Chondrocyte (in vitro differentiated cells): ENCODE measurements at regions not wholly inside any gene's neighbourhood (a gene's known extent, or its start where the extent isn't known, plus 50 kb on each side); places are given as distances from the start of the nearest gene placed in this dataset.

Experiments
- DNase-seq: peaks from one replicate; pipeline ENCODE4 v3.0.0; 2021; ENCODE audit warnings: mixed read lengths, low spot score
- H3K27ac Mint-ChIP-seq: one replicate; pipeline ENCODE4 v1.8.0; 2021; ENCODE audit warnings: mild to moderate bottlenecking, moderate library complexity, mixed read lengths; ENCODE audit not compliant: unreplicated experiment
- H3K27me3 Mint-ChIP-seq: 2 replicates; pipeline ENCODE4 v1.8.0; 2021; ENCODE audit warnings: low read depth, mixed read lengths
- H3K36me3 Mint-ChIP-seq: 2 replicates; pipeline ENCODE4 v1.8.0; 2021; ENCODE audit warnings: low read depth, mixed read lengths
- H3K4me1 Mint-ChIP-seq: 2 replicates; pipeline ENCODE4 v1.8.0; 2021; ENCODE audit warnings: low read depth, mild to moderate bottlenecking, mixed read lengths
- H3K4me3 Mint-ChIP-seq: one replicate; pipeline ENCODE4 v1.8.0; 2021; ENCODE audit warnings: mild to moderate bottlenecking, moderate library complexity, mixed read lengths; ENCODE audit not compliant: unreplicated experiment
- H3K9me3 Mint-ChIP-seq: 2 replicates; pipeline ENCODE4 v1.8.0; 2021; ENCODE audit warnings: low read depth, mixed read lengths
- TF ChIP-seq, protein P1 (sequence below): fragments of 200-600 bp; sonication (generic); IDR thresholded peaks from 2 replicates; pipeline ENCODE4 v1.5.0; 2021; ENCODE audit warnings: antibody characterized with exemption, mild to moderate bottlenecking, moderate library complexity

GRCh38 chr5:99940540-99940939, 594.6 kb upstream of the FAM174A start:
- peaks cover 4% of the 10 kb centered on the region for H3K27me3 Mint-ChIP-seq
- no peaks in the 10 kb centered on the region for H3K9me3 Mint-ChIP-seq
- TF ChIP-seq, protein P1, sequence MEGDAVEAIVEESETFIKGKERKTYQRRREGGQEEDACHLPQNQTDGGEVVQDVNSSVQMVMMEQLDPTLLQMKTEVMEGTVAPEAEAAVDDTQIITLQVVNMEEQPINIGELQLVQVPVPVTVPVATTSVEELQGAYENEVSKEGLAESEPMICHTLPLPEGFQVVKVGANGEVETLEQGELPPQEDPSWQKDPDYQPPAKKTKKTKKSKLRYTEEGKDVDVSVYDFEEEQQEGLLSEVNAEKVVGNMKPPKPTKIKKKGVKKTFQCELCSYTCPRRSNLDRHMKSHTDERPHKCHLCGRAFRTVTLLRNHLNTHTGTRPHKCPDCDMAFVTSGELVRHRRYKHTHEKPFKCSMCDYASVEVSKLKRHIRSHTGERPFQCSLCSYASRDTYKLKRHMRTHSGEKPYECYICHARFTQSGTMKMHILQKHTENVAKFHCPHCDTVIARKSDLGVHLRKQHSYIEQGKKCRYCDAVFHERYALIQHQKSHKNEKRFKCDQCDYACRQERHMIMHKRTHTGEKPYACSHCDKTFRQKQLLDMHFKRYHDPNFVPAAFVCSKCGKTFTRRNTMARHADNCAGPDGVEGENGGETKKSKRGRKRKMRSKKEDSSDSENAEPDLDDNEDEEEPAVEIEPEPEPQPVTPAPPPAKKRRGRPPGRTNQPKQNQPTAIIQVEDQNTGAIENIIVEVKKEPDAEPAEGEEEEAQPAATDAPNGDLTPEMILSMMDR: no peak
- no peak overlapping the region for H3K4me3 Mint-ChIP-seq
- no peaks in the 10 kb centered on the region for H3K36me3 Mint-ChIP-seq
- no peaks in the 10 kb centered on the region for H3K4me1 Mint-ChIP-seq
- no peak for DNase-seq
- H3K27ac Mint-ChIP-seq: no peak overlapping the region

DNA sequence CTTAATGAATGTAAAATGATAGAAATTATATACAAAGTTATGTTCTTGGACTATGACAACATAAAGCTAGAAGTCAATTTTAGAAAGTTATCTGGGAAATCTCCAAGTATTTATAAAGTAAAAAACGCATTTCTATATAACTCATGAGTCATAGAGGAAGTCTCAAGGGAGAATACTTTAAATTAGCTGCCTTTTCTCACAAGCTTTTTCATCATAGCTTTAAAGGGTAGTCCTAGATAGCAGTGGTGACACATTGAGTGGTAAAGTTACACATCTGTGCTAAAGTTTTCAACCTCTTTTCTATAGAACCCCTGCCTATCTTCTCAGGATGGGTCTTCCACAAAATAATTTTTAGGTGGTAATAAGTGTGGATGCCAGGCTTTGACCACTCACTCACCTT, 598.3 kb upstream of the FAM174A start:
- Mint-ChIP-seq H3K36me3 (no peaks in the 10 kb centered on the region), H3K4me1 (no peaks in the 10 kb centered on the region), H3K4me3 (no peak overlapping the region), H3K27me3 (no peaks in the 10 kb centered on the region), H3K9me3 (no peaks in the 10 kb centered on the region), H3K27ac (no peak overlapping the region)
- TF ChIP-seq, protein P1: no peak
- no peak for DNase-seq

- no peaks in the 10 kb centered on the region for H3K9me3 Mint-ChIP-seq
- H3K27me3 Mint-ChIP-seq: no peaks in the 10 kb centered on the region
- H3K4me1 Mint-ChIP-seq: no peaks in the 10 kb centered on the region
- H3K27ac Mint-ChIP-seq: no peak overlapping the region
- H3K4me3 Mint-ChIP-seq: no peak overlapping the region
- no peaks in the 10 kb centered on the region for H3K36me3 Mint-ChIP-seq
- TF ChIP-seq, protein P1: no peak
- peak; percentile 50 for DNase-seq
Observed at GRCh38 chr5:99929806-99930135, 605.4 kb upstream of the FAM174A start.

GRCh38 chr5:99929067-99929805, 605.9 kb upstream of the FAM174A start:
- H3K36me3 Mint-ChIP-seq: no peaks in the 10 kb centered on the region
- H3K27ac Mint-ChIP-seq: no peak overlapping the region
- peak; percentile 35 for DNase-seq
- H3K27me3 Mint-ChIP-seq: no peaks in the 10 kb centered on the region
- no peak overlapping the region for H3K4me3 Mint-ChIP-seq
- TF ChIP-seq, protein P1: no peak
- H3K4me1 Mint-ChIP-seq: no peaks in the 10 kb centered on the region
- H3K9me3 Mint-ChIP-seq: no peaks in the 10 kb centered on the region

DNA sequence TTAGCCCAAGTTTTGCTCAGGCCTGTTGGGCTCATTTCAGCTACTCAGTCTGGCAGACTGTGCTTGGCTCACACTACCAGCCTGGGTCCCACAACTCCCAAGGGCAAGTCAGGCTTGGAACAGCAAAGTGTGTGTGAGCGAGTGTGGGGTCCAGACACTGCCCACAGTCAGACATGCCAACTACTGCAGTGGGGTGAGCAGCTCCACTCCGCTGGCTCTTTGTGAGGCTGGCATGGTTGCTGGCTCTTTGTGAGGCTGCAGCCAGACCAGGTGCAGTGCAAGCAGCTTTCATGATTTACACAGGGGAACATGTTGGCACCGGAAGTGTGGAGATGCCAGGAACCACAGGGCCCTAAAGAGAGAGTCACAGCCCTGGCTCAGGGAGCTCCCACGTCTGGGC, 606.7 kb upstream of the FAM174A start:
- no peak overlapping the region for H3K27ac Mint-ChIP-seq
- peak; percentile 60 for DNase-seq
- H3K36me3 Mint-ChIP-seq: no peaks in the 10 kb centered on the region
- TF ChIP-seq, protein P1: no peak
- no peaks in the 10 kb centered on the region for H3K27me3 Mint-ChIP-seq
- H3K9me3 Mint-ChIP-seq: no peaks in the 10 kb centered on the region
- H3K4me3 Mint-ChIP-seq: no peak overlapping the region
- H3K4me1 Mint-ChIP-seq: no peaks in the 10 kb centered on the region
